ENCODE measurements at regions not wholly inside any gene's neighbourhood (a gene's known extent, or its start where the extent isn't known, plus 50 kb on each side); places are given as distances from the start of the nearest gene placed in this dataset.

DNA sequence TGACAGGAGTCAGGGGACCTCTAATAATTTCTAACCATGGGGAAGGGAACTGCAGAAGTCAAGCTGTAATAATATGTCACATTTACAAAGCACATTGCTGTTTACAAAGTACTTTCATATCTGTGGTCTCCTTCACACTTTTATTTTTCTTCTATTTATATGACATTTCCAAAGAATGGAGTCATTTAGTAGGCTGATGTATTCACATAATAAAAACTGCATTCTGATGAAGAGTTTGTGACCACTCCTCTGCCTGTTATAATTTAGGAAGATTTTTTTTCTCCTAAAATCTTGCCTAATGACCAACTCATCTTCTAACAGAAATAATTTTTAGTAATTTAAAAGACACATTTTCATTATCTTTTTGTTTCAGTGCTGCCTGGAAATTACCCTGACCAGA, 272.2 kb upstream of the VEPH1 start:
- no peak for DNase-seq (ENCODE audit: low read depth)
- no peak overlapping the region for H3K4me3 ChIP-seq (ENCODE audit: low read length)
- no peak for TF ChIP-seq CTCF (IDR thresholded peaks at IDR 0.05; ENCODE audit: insufficient read depth, low read depth, low read length, missing control alignments)

DNA sequence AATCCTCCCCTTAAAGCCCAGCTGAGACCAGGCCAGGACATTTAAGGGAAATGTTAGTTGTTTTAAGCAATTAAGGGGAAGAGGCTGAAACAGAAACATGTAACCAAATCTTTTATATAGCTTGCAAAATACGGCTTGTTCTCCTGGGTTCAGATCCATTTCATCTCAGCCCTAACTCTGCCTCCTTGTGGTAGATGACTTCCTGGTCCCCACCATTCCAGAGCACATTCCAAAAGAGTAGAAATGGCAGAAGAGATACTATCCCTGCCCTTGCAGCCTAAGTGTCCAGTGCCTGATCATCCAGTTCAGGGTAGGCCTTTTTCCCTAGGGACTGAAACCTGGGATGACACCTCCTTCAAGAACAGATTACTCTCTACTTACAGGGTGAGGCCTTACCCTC, 266.2 kb upstream of the VEPH1 start:
- H3K4me3 ChIP-seq (ENCODE audit: low read length), result no peak overlapping the region
- TF ChIP-seq CTCF (IDR thresholded peaks at IDR 0.05; ENCODE audit: insufficient read depth, low read depth, low read length, missing control alignments), result no peak
- DNase-seq (ENCODE audit: low read depth), result no peak

DNA sequence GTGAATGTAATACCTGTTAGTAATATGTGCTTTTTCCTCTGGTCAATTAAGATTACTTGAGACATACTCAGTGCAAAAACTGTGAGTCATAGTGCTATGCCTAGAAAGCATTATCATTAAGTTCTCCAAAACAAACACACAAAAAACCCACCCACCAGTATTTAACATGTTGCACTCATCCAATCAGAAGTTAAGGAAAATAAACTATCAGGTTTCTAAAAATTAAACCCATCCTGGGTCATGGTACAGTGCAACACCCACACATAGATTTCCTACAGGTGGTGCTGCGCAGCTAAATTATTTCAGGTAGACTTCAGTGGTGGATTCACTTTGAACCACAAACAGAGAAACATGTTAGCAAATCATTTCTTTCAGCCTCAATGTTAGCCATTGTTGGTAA, 264.4 kb upstream of the VEPH1 start:
- TF ChIP-seq CTCF (IDR thresholded peaks at IDR 0.05; ENCODE audit: insufficient read depth, low read depth, low read length, missing control alignments), result peak; percentile 5
- DNase-seq (ENCODE audit: low read depth), result peak; percentile 6
- H3K4me3 ChIP-seq (ENCODE audit: low read length), result no peak overlapping the region

DNA sequence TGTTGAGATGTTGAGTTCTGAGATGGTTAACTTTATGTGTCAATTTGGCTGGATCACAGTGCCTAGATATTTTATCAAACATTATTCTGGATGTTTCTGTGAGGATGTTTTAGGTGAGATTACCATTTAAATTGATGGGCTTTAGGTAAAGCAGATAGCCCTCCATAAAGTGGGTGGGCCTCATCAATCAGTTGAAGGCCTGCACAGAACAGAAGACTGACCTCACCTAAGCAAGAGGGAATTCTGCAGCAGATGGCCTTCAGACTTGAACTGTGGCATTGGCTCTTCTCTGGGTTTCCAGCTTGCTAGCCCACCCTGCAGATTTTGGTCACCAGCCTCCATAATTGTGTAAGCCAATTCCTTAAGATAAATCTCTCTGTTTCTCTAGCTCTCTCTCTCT, 260.4 kb upstream of the VEPH1 start:
- H3K4me3 ChIP-seq (ENCODE audit: low read length), result no peak overlapping the region
- TF ChIP-seq CTCF (IDR thresholded peaks at IDR 0.05; ENCODE audit: insufficient read depth, low read depth, low read length, missing control alignments), result no peak
- no peak for DNase-seq (ENCODE audit: low read depth)

DNA sequence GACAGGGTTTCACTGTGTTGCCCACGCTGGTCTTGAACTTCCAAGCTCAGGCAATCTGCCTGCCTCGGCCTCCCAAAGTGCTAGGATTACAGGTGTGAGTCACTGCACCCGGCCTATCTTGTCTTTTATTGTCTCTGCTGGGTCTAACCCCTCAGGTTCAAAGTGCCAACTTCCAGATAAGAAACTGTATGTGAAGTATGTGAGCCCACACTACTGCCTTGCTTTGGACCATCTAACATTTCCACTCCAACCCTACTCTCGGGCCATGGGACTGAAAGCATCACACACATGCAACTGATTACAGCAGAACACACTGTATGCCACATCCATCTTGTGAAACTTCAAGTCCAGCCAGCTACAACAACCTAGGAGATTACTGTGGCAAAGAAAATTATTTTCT, 256.1 kb upstream of the VEPH1 start:
- no peak for TF ChIP-seq CTCF (IDR thresholded peaks at IDR 0.05; ENCODE audit: insufficient read depth, low read depth, low read length, missing control alignments)
- no peak for DNase-seq (ENCODE audit: low read depth)
- H3K4me3 ChIP-seq (ENCODE audit: low read length), result no peak overlapping the region

DNA sequence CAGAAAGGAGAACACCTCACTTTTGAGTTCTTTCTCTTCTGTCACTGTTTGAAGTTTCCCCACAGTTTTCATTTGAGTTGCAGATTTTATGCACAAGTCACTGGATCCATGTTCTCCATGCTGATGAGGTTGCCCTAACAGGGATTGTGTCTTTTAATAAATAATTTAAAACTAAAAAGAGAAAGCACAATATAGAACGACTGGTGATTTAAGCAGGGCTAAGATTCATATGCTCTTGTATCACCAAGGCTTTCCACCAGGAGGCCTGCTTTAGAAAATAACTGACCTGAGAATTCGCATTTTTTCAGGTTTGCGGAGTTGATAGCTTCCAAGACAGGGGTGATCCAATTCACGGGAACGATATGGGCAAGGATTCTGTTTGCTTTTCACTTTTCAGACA, 252.0 kb upstream of the VEPH1 start:
- H3K4me3 ChIP-seq (ENCODE audit: low read length), result no peak overlapping the region
- TF ChIP-seq CTCF (IDR thresholded peaks at IDR 0.05; ENCODE audit: insufficient read depth, low read depth, low read length, missing control alignments), result peak; percentile 20
- no peak for DNase-seq (ENCODE audit: low read depth)

DNA sequence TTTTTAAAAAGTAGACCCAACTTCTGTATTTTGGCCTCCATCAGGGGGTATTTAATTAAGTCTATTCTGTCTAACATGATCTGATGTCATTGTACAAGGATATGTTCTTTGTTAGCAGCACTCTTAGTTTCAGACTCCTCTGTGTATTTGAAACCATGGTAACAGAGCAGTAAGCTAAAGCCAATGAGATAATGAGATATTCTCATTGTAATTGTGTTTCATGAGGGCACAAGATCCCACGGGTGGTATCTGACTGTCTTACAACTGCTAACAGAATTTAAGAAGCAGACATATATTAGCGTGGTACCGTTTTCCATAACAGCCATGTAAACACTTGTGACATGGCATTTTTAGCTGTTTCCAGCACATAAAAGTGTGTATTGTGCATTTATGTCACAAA, 251.2 kb upstream of the VEPH1 start:
- no peak overlapping the region for H3K4me3 ChIP-seq (ENCODE audit: low read length)
- DNase-seq (ENCODE audit: low read depth), result no peak
- TF ChIP-seq CTCF (IDR thresholded peaks at IDR 0.05; ENCODE audit: insufficient read depth, low read depth, low read length, missing control alignments), result no peak

All from epithelial cell of esophagus (primary cell).